ENCODE measurements at regions not wholly inside any gene's neighbourhood (a gene's known extent, or its start where the extent isn't known, plus 50 kb on each side); places are given as distances from the start of the nearest gene placed in this dataset.

GRCh38 chr12:90833228-90833627, 121.7 kb downstream of the CCER1 start:
- Histone ChIP-seq H2BK12ac (ENCODE audit: insufficient read length, low read depth, low read length) (no peak overlapping the region), H2BK15ac (ENCODE audit: low read depth, low read length) (no peak overlapping the region), H3K79me1 (ENCODE audit: insufficient read depth, low read depth, low read length, poor library complexity, severe bottlenecking) (no peaks in the 10 kb centered on the region), H3K27ac (ENCODE audit: insufficient read length, low read depth, low read length) (no peak overlapping the region), H4K8ac (replicated peaks; ENCODE audit: insufficient read length, low read depth, low read length) (no peak overlapping the region), H4K91ac (ENCODE audit: insufficient read length, low read depth, low read length) (no peak overlapping the region), H3K56ac (ENCODE audit: insufficient read length, low read depth, low read length) (no peak overlapping the region), H3K4me2 (ENCODE audit: insufficient read depth, insufficient read length, low read length) (no peak overlapping the region), H3K23ac (ENCODE audit: insufficient read length, low read depth, low read length) (no peak overlapping the region), H3K79me2 (ENCODE audit: insufficient read depth, low read length) (no peaks in the 10 kb centered on the region), H3K4ac (ENCODE audit: low read depth, low read length) (no peak overlapping the region), H4K20me1 (ENCODE audit: control insufficient read depth, insufficient read depth, insufficient read length) (no peaks in the 10 kb centered on the region), H3K4me1 (ENCODE audit: insufficient read depth, low read length) (no peaks in the 10 kb centered on the region), H3K18ac (ENCODE audit: insufficient read length, low read depth, low read length) (no peak overlapping the region), H4K5ac (ENCODE audit: insufficient read length, low read depth, low read length) (no peak overlapping the region), H2BK120ac (ENCODE audit: low read depth, low read length, poor library complexity, severe bottlenecking) (no peak overlapping the region), H3T11ph (ENCODE audit: low read length) (no peak overlapping the region), H2AFZ (ENCODE audit: low read length) (no peak overlapping the region), H3K27me3 (ENCODE audit: insufficient read depth, low read length) (no peaks in the 10 kb centered on the region), H3K9me3 (ENCODE audit: control insufficient read depth, low read depth, low read length) (no peaks in the 10 kb centered on the region), H2BK20ac (ENCODE audit: low read depth, low read length, poor library complexity, severe bottlenecking) (no peak overlapping the region), H3K23me2 (ENCODE audit: insufficient read length, low read depth, low read length, poor library complexity, severe bottlenecking) (no peaks in the 10 kb centered on the region), H2AK5ac (ENCODE audit: insufficient read length, low read length) (no peak overlapping the region), H3K9ac (ENCODE audit: extremely low read depth, insufficient read length, low read length) (no peak overlapping the region), H2BK5ac (ENCODE audit: insufficient read length, low read length) (no peak overlapping the region), H3K14ac (ENCODE audit: insufficient read depth, low read length) (no peak overlapping the region)
- Mint-ChIP-seq H3K27me3 (ENCODE audit: low read depth) (no peaks in the 10 kb centered on the region), H3K36me3 (ENCODE audit: insufficient read depth in 1 of 3, low read depth in 3 of 3) (no peaks in the 10 kb centered on the region), H3K4me1 (peaks cover 3 to 4% of the 10 kb centered on the region in 2 experiments; a peak in 3 of 4 replicates), H3K4me3 (no peak overlapping the region), H3K27ac (no peak overlapping the region), H3K9me3 (no peaks in the 10 kb centered on the region)
- DNase-seq, result no peak
- WGBS (ENCODE audit: extremely low coverage, insufficient read length, low lambda C conversion rate), result no CpG with 5 or more reads among the region's 2 CpGs
- TF ChIP-seq CTCF (conservative IDR thresholded peaks at IDR 0.05), result no peak

Measured in H9 (cell line).